ENCODE measurements at regions not wholly inside any gene's neighbourhood (a gene's known extent, or its start where the extent isn't known, plus 50 kb on each side); places are given as distances from the start of the nearest gene placed in this dataset.

DNA sequence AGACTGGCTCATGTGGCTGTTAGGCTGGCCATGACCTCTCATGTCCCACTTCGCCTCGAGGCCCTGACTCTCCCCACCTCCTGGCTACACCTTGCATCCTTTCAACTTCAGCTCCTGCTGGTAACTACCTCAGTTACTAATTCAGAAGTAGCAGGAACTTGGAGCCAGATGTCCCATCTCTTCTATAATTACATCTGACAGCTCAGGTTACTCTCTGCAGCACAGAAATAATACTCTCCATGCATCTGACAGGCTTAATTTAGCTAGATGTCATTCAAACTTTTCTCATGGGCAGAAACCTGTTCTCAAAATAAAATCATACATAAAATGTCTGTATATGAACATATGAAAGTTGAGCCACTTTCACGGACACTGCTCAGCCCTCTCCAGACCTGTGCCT is 92.2 kb upstream of the IL33 start:
- TF ChIP-seq, protein P1, sequence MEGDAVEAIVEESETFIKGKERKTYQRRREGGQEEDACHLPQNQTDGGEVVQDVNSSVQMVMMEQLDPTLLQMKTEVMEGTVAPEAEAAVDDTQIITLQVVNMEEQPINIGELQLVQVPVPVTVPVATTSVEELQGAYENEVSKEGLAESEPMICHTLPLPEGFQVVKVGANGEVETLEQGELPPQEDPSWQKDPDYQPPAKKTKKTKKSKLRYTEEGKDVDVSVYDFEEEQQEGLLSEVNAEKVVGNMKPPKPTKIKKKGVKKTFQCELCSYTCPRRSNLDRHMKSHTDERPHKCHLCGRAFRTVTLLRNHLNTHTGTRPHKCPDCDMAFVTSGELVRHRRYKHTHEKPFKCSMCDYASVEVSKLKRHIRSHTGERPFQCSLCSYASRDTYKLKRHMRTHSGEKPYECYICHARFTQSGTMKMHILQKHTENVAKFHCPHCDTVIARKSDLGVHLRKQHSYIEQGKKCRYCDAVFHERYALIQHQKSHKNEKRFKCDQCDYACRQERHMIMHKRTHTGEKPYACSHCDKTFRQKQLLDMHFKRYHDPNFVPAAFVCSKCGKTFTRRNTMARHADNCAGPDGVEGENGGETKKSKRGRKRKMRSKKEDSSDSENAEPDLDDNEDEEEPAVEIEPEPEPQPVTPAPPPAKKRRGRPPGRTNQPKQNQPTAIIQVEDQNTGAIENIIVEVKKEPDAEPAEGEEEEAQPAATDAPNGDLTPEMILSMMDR (IDR thresholded peaks at IDR 0.05; ENCODE audit: low read depth, low read length) = no peak
- H3K4me3 ChIP-seq (replicated peaks in 1 of 2; ENCODE audit: low read depth in 2 of 2, low read length in 2 of 2) = no peak overlapping the region
- no peak for DNase-seq (ENCODE audit: low read depth in 2 of 2)

DNA sequence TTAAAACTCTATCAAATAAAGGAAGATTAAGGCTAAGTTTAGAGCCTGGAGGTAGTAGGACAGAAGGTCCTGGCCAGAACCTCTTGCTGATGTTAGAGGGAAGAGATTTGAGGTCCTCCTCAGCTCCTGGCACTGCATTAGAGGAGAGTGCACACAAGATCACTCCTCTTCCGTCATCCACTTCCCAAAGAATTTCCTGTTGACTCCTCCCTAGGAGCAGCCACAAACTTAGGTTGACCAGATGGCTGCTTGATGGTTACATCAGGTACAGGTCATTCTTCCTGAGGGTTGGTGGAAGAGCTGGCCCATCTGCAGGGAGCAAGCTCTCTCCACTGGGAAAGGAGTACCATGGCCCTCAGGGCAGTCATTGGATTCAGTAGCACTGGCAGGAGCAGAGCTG is 93.9 kb upstream of the IL33 start:
- no peak overlapping the region for H3K4me3 ChIP-seq (replicated peaks in 1 of 2; ENCODE audit: low read depth in 2 of 2, low read length in 2 of 2)
- DNase-seq (ENCODE audit: low read depth in 2 of 2) = peak; percentile 33 to 53
- TF ChIP-seq, protein P1 (IDR thresholded peaks at IDR 0.05; ENCODE audit: low read depth, low read length) = no peak

DNA sequence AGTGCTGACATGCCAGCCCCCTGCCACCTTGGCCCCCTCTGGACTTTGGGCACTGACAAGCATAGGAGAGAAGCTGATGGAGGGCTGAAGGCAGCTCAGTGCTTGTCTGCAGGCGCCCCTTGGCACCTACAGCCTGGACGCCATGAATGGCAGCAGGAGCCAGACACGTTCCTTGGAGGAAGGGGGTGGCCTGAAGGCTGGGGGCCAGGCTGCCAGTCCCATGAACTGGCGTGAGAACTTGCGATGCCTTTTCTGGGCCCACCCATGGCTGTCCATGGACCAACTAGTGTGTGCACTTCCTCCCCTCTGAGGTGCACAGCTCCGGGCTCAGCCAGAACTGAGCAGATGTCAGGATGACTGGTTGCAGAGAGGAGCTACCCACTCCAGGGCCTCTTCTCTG is 99.0 kb upstream of the RANBP6 start:
- TF ChIP-seq, protein P1 (IDR thresholded peaks at IDR 0.05; ENCODE audit: low read depth, low read length) = no peak
- no peak for DNase-seq (ENCODE audit: low read depth in 2 of 2)
- no peak overlapping the region for H3K4me3 ChIP-seq (replicated peaks in 1 of 2; ENCODE audit: low read depth in 2 of 2, low read length in 2 of 2)

DNA sequence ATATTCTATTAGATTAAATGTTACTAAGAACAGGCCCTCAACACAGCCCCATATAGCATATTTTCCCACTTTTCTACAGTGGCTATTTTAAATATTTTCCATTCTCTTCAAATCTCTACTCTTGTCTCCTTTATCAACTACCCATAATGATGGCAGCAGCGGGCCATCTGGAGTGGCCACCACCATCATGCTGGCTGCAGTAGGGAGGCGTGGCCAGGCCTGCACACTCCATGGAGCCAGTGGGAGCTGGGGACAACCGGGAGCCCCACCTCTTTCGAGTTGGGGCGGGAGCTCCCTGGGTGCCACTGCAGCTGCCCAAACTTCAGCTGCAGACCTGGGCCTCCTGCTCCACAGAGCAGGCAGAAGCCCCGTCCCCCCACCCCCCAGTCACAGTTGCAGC is 98.4 kb upstream of the RANBP6 start:
- H3K4me3 ChIP-seq (replicated peaks in 1 of 2; ENCODE audit: low read depth in 2 of 2, low read length in 2 of 2) = no peak overlapping the region
- TF ChIP-seq, protein P1 (IDR thresholded peaks at IDR 0.05; ENCODE audit: low read depth, low read length) = no peak
- DNase-seq (ENCODE audit: low read depth in 2 of 2) = no peak

DNA sequence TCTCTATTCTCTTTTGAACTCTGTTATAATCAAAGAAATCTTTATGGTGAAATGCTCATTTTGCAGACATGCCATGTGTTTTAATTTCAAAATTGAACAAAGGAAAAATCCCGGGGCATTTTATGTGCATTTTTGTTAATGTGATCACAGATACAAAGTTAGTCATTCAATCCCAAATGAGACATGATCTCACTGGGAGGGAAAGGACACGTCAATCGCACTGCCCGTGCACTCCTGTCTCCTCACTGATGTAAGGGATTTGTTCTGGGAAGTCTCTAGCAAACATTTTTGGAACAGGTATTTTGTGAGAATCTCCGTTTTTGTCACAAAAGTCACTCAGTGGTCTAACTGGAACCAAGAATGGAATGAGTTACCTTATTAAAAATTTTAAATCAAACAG is 97.9 kb upstream of the RANBP6 start:
- no peak overlapping the region for H3K4me3 ChIP-seq (replicated peaks in 1 of 2; ENCODE audit: low read depth in 2 of 2, low read length in 2 of 2)
- TF ChIP-seq, protein P1 (IDR thresholded peaks at IDR 0.05; ENCODE audit: low read depth, low read length) = no peak

DNA sequence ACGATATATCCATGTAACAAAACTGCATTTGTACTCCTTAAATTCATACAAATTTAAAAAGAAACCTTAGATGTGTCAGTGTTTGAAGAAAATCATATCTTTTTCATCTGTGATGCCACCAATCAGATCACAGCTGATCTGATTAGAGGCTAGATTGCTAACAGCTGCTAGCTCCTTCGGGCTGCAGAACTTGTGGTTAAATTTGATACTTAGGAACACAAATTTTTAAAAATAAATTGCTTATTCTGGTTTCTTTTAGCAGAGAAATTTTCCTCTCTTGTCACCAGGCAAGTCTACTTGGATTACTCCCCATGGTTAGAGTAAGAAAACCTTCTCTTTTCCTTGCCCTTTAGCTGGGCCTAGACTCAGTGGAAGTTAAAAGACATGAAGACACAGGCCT is 94.6 kb upstream of the RANBP6 start:
- TF ChIP-seq, protein P1 (IDR thresholded peaks at IDR 0.05; ENCODE audit: low read depth, low read length) = no peak

More for the DNA sequence above, 97.9 kb upstream of the RANBP6 start:
- DNase-seq (ENCODE audit: low read depth in 2 of 2) = peak in 1 of 2 donors; percentile 77

DNA sequence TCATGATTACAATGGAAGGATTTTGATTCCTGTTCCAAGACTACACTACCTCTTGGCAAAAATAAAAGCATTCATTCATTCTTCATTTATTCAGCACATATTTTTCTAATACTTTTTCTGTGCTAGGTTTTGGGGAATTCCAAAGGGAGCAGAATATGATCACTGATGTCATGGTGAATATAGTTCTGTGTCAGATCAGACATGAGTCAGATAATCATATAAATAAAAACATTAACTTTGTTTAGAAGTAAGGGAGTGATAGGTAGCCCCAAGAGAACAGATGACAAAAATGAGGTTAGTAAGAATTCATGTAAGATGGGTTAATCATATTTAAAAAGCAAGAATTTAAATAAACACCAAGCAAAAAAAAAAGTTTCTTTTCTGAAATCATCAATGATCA is 94.1 kb upstream of the RANBP6 start:
- TF ChIP-seq, protein P1 (IDR thresholded peaks at IDR 0.05; ENCODE audit: low read depth, low read length) = no peak
- H3K4me3 ChIP-seq (replicated peaks in 1 of 2; ENCODE audit: low read depth in 2 of 2, low read length in 2 of 2) = no peak overlapping the region
- DNase-seq (ENCODE audit: low read depth in 2 of 2) = peak in 1 of 2 donors; percentile 41

More for the DNA sequence above, 94.6 kb upstream of the RANBP6 start:
- DNase-seq (ENCODE audit: low read depth in 2 of 2) = no peak
- H3K4me3 ChIP-seq (replicated peaks in 1 of 2; ENCODE audit: low read depth in 2 of 2, low read length in 2 of 2) = no peak overlapping the region

Measured in cardiac fibroblast (primary cell).